ENCODE measurements at regions not wholly inside any gene's neighbourhood (a gene's known extent, or its start where the extent isn't known, plus 50 kb on each side); places are given as distances from the start of the nearest gene placed in this dataset.
"Not testable (repeated sequence)": the region's sequence is repeated elsewhere in the genome, so short reads cannot be mapped to it uniquely, and the experiment has no call there.

- no peak overlapping the region for H3K4me3 ChIP-seq (ENCODE audit: low read depth, low read length)
- TF ChIP-seq, protein P1, sequence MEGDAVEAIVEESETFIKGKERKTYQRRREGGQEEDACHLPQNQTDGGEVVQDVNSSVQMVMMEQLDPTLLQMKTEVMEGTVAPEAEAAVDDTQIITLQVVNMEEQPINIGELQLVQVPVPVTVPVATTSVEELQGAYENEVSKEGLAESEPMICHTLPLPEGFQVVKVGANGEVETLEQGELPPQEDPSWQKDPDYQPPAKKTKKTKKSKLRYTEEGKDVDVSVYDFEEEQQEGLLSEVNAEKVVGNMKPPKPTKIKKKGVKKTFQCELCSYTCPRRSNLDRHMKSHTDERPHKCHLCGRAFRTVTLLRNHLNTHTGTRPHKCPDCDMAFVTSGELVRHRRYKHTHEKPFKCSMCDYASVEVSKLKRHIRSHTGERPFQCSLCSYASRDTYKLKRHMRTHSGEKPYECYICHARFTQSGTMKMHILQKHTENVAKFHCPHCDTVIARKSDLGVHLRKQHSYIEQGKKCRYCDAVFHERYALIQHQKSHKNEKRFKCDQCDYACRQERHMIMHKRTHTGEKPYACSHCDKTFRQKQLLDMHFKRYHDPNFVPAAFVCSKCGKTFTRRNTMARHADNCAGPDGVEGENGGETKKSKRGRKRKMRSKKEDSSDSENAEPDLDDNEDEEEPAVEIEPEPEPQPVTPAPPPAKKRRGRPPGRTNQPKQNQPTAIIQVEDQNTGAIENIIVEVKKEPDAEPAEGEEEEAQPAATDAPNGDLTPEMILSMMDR (IDR thresholded peaks at IDR 0.05; ENCODE audit: low read depth, low read length): no peak
Measured at GRCh38 chr6:10175362-10175761, 239.5 kb downstream of the TFAP2A start.

DNA sequence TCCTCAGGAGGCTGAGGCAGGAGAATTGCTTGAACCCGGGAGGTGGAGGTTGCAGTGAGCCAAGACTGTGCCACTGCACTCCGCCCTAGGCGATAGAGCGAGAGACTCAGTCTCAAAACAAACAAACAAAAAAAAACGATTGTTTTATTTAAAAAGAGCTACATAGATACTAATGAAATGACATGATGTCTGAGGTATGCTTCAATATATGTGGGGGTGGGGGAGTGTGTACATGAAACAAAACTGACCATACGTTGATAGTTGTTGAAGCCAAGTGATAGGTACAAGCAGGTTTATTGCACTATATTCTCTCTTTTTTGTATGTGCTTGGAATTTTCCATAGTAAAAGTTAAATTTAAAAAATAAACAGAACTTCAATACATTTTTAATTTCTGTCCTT, 240.1 kb downstream of the TFAP2A start:
- no peak overlapping the region for H3K4me3 ChIP-seq (ENCODE audit: low read depth, low read length)
- TF ChIP-seq, protein P1 (IDR thresholded peaks at IDR 0.05; ENCODE audit: low read depth, low read length): no peak

GRCh38 chr6:10174056-10174455, 240.8 kb downstream of the TFAP2A start:
- TF ChIP-seq, protein P1 (IDR thresholded peaks at IDR 0.05; ENCODE audit: low read depth, low read length): no peak
- H3K4me3 ChIP-seq (ENCODE audit: low read depth, low read length): no peak overlapping the region

GRCh38 chr6:10171706-10172105, 243.2 kb downstream of the TFAP2A start:
- not testable (repeated sequence) for H3K4me3 ChIP-seq (ENCODE audit: low read depth, low read length)

DNA sequence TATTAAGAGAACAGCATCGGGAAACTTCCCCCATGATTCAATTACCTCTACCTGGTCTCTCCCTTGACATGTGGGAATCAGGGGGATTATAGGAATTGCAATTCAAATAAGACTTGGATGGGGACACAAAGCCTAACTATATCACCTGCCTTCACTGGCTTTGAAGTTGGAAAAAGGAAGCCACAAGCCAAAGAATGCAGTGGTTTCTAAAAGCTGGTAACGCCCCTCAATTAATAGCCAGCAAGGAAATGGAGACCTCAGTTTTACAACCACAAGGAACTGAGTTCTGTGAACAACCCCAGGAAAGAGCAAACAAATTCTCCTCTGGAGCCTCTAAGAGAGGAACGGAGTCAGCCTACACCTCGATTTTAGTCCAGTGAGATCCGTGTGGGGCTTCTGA, 244.1 kb downstream of the TFAP2A start:
- TF ChIP-seq, protein P1 (IDR thresholded peaks at IDR 0.05; ENCODE audit: low read depth, low read length): no peak
- H3K4me3 ChIP-seq (ENCODE audit: low read depth, low read length): no peak overlapping the region

DNA sequence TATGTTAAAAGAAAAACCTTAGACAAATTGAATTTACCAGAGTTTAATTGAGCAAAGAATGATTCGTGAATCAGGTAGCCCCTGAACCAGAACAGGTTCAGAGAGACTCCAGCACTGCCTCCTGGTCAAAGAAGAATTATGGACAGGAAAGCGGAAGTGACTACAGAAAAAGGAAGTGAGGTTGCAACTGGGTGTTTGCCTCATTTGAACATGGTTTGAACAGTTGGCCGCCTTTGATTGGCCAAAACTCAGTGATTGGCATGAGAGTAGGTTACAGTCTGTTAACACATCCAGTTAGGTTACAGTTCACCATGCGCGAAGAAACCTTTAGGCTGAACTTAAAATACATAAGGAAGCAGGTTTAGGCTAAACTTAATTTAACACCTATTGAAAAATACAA, 248.8 kb downstream of the TFAP2A start:
- H3K4me3 ChIP-seq (ENCODE audit: low read depth, low read length): no peak overlapping the region
- TF ChIP-seq, protein P1 (IDR thresholded peaks at IDR 0.05; ENCODE audit: low read depth, low read length): no peak

- TF ChIP-seq, protein P1 (IDR thresholded peaks at IDR 0.05; ENCODE audit: low read depth, low read length): no peak
- no peak overlapping the region for H3K4me3 ChIP-seq (ENCODE audit: low read depth, low read length)
Measured at GRCh38 chr6:10163203-10163962, 251.5 kb downstream of the TFAP2A start.

DNA sequence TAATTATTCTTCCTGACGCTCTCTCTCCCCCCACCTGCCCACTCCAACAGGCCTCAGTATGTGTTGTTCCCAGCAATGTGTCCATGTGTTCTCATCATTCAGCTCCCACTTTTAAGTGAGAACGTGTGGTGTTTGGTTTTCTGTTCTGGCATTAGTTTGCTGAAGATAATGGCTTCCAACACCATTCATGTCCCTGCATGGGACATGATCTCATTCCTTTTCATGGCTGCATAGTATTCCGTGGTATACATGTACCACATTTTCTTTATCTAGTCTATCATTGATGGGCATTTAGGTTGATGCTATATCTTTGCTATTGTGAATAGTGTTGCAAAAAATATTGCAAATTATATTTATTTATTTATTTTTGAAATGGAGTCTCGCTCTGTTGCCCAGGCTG, 258.0 kb downstream of the TFAP2A start:
- H3K4me3 ChIP-seq (ENCODE audit: low read depth, low read length): no peak overlapping the region
- TF ChIP-seq, protein P1 (IDR thresholded peaks at IDR 0.05; ENCODE audit: low read depth, low read length): no peak

Measured in WI38 (cell line).